Hepatocyte (in vitro differentiated cells): ENCODE measurements at regions not wholly inside any gene's neighbourhood (a gene's known extent, or its start where the extent isn't known, plus 50 kb on each side); places are given as distances from the start of the nearest gene placed in this dataset.

ENCODE experiments used
- CTCF ChIP-seq: fragments of 200-600 bp; sonication (generic); IDR thresholded peaks from 2 replicates; pipeline ENCODE4 v1.5.1; 2016; ENCODE audit warnings: antibody characterized with exemption, mild to moderate bottlenecking; ENCODE audit not compliant: poor library complexity
- EZH2 ChIP-seq: fragments of 200-600 bp; sonication (generic); IDR thresholded peaks from 2 replicates; pipeline ENCODE4 v1.6.1; 2016; ENCODE audit warnings: antibody characterized with exemption, mild to moderate bottlenecking, borderline replicate concordance
- EZH2phosphoT487 ChIP-seq: fragments of 200-600 bp; sonication (generic); IDR thresholded peaks from one replicate; pipeline ENCODE4 v1.6.1; 2018; ENCODE audit warnings: antibody characterized with exemption, mild to moderate bottlenecking, low read depth, moderate library complexity; ENCODE audit not compliant: unreplicated experiment, severe bottlenecking

- TF ChIP-seq CTCF (no peak), EZH2 (no peak), EZH2phosphoT487 (no peak)
These were observed 560.3 kb upstream of the TLE4 start for GRCh38 chr9:79011461-79011860.
